Embryonic facial prominence (tissue), 1 donor: ENCODE measurements at regions not wholly inside any gene's neighbourhood (a gene's known extent, or its start where the extent isn't known, plus 50 kb on each side); places are given as distances from the start of the nearest gene placed in this dataset.
"Not testable (repeated sequence)": the region's sequence is repeated elsewhere in the genome, so short reads cannot be mapped to it uniquely, and the experiment has no call there.

ENCODE experiments used
- DNase-seq: peaks from one replicate; pipeline ENCODE4 v3.0.0-alpha.2; 2016; ENCODE audit errors: extremely low spot score

DNA sequence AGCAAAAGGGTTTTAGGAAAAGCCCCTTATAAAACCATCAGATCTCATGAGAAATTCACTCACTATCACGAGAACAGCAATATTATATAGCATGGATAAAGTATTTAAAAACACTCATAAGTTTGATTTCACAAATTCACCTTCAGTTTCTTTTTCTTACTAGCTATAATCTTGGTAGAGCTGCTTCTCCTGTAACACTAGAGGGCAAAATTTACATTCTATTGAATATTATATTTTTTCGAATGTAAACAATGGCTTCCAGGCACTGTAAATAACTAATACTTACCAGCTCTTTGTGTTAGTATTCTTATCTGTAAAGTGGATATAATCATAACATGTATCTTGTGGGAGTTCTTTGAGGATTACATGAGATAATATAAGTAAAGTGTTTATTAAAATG, 259.6 kb downstream of the CCER1 start:
- no peak for DNase-seq

DNA sequence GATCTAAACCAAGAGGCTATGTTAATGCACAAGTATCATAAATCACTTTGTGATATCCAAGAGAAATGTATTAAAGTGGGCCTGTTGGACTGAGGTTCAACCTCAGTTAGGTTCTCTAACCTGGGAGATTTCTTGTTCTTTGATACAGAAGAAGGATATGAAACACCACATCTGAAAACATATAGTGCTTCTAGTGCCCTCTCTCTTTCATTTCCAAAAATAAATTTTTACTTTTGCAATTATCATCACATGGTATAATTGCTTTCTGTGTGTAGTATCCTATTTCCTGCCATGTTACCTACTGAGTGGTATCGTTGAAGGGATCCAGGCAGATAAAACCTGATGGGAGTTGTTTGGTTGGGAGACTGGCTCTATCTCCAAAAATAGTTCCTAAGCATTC, 264.9 kb downstream of the CCER1 start:
- no peak for DNase-seq

DNA sequence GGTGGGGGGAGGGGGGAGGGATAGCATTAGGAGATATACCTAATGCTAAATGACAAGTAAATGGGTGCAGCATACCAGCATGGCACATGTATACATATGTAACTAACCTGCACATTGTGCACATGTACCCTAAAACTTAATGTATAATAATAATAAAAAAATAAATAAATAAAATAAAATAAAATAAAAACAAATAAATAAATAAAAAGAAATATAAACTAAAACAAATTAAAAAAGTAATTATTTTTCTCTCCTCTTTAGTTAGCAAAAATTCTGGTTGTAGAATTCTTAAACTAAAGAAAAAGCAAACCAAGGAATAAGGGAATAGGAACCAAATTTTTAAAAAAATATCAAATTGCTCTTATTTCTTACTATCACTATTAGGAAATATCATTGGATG, 267.3 kb downstream of the CCER1 start:
- not testable (repeated sequence) for DNase-seq

DNA sequence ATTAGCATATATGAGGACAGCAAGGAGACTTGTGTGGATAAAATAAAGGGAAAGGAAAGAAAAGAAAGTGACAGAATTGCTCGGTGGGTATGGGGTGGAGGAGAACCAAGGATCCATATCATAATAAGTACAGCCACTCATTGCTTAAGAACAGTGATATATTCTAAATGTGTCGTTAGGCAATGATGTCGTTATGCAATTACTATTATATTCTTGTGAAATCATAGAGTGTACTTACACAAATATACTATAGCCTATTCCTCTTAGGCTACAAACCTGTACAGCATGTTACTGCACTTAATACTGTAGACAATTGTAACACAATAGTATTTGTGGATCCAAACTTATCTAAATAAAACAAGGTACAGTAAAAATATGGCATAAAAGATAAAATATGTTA, 271.1 kb downstream of the CCER1 start:
- no peak for DNase-seq

DNA sequence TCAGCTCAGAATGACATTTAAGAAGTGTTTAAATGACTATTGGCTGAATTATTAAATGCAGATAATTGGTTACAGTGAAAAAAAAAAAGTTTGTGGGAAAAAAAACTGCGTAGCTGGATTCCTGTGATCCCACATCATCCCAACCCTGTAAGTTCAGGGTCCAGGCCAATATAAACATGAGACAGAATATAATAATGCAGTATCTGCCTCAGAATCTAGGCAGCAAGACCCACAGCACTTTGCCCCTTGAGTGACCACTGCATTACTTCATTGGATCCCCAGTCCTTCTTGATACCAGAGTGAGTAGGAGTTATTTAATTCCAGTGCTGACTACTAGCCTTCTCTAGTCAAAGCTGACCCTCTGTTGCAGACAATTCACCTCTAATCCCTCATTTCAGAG, 272.6 kb downstream of the CCER1 start:
- DNase-seq, result no peak

DNA sequence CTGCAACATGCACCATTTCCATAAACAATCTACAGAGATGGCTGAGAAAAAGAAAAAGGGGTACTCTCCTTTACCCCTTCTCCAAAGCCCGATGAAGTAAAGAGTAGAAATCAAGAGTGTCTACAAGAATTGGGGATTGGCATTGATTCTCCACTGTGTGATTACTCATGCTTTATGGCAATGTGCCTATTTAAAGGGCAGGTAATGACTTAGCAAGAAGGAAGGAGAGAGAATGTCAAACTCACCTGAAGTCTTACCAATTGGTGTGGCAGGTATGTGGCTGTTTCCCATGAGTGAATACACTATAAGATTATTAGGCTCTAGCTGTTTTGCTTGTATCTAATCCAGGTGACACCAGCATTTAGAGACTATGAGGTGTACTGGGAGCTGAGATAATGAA, 275.3 kb downstream of the CCER1 start:
- DNase-seq, result no peak

DNA sequence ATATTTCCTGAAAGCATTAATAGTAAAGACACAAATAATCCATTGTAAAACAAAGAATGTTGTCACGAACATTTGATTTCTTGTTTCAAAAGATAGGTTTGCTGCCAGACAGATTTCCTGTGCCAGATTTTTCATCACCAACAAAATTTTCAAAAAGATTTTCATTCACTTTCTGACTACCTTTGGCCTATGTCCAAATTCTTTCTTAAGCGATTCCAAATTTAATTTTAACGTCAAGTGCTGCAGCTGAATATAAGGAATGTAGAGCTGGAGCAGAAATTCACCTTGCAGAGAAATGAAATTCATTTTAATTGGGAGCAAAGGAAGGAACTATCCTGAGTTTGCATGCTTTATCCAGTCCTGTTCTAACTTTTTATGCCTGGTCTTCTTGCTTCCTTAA, 277.4 kb downstream of the CCER1 start:
- DNase-seq, result no peak

DNA sequence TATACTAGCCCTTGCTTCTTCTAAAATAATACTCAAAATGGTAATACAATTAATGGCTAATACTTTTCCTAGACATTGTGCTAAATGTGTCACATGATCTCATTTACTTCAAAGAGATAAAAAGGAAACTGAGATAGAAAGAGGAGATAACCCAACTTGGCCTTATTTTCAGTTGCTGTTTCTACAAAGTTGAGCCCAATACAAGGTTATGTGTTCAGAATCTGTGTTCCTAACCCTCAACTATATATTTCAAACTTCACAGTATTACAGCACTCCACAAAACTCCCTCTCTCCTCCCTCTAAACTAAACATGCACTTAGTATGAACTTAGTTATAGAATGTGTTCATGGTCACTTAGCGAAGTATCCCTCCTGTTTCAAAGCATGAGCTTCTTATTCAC, 277.9 kb downstream of the CCER1 start:
- no peak for DNase-seq

DNA sequence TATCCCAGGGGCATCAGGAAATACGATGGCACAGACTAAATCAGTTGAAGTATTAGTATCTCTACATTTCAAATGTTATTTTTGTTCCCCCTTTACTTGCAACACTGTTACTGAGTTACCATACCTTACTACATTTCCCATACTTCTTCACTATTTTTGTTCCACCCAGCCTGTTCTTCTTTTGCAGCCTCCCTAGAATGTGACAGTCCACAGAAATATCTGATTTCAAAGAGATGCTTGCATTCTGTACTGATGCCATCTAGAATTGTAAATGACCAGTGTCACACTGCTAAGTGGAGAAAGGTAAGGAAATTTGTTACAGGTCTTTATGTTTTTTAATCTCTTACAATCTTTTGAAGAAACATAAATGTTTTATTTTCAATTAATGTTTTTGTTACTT, 279.9 kb downstream of the CCER1 start:
- no peak for DNase-seq

DNA sequence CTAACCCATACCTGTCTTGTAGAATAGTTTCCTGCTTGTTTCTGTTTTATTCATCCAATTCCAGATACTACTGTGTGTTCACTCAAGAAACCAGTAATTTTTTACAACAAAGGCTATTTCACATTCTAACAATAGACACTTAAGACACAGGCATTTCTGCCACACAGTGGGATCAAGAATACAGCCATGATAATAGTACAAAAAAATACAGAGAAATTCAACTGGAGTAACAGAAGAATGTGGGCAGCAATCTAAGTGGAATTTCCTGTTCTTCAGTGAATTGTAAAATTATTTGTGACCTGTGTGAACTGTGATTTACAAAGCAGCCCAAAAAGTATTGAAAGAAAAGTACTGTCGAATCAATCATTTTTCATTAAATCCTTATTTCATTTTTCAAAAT, 282.9 kb downstream of the CCER1 start:
- DNase-seq, result no peak

DNA sequence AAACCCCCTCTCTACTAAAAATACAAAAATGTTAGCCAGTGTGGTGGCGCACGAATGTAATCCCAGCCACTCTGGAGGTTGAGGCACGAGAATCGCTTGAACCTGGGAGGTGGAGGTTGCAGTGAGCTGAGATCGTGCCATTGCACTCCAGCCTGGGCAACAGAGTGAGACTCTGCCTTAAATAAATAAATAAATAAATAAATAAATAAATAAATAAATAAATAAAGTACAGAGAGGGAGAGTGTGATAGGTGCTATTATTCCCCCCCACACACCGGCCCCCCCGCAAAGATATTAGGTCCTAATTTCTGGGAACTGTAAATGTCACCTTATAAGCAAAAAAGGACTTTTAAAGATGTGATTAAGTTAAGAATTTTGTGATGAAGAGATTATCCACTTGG, 291.0 kb downstream of the CCER1 start:
- DNase-seq, result not testable (repeated sequence)

DNA sequence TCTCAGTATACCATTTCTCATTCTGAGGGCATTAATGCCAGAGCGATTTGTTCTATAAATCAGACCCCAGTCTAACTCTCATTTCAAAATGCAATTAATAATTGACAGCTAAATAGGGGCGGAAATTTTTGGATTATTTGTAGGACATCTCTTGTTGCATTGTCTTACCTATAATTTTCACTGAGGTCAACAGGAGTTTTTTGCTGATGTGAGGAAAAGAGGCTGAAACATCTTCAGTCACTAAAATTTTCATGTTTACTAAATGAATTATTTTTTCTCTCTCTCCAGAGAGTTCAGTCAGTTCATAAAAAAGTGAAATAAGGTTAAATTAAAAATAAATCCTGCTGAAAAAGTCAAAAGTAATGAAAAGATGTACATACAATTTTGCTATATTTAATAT, 295.9 kb downstream of the CCER1 start:
- DNase-seq, result no peak

DNA sequence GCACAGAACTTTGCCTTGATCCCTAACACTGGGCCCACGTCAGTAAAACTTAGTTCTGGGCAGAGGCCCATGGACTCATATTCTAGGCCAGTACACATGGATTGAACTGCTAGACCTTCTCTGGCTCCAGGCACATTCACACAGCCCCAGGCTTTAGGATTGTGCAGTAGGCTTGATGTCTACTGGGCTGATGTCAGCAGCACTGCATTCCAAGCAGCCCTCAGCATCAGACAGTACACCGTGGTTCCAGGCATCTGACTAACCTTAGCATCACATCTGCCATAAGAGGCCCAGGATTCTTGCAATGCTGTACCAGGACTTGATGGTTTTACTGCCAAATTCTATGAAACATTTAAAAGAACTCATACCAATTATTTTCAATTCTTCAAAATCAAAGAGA, 301.9 kb downstream of the CCER1 start:
- DNase-seq, result no peak

DNA sequence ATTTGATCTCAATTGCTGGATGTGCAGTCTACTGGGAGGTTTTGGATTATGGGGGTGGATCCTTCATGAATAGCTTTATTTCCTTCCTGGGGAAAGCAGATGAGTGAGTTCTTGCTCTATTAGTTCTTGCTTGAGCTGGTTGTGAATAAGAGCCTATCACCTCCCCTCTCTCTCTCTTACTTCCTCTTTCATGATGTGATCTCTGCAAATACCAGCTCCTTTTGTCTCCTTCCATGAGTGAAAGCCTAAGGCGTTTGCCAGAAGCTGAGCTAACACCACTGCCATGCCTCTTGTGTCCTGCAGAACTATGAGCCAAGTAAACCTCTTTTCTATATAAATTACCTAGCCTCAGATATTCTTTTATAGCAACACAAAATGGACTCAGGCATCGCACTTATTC, 302.7 kb downstream of the CCER1 start:
- DNase-seq, result no peak

DNA sequence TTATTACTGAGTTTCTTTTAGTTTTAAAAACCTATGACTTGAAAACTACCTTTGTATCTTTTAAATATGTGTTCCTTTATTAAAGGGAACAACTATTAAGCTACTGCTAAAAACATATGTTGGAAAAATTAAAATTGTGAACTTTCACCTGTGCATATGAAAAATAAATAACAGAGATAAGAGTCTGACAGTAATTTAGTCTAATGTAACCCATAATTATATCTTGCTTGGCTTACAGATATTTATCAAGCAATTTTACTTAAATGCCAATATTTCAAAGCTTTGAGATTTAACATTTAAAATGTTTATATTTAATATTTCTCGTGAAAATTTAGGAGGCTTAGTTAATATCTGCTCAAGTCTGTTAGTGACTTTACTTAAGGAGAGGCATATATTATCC, 309.8 kb downstream of the CCER1 start:
- DNase-seq, result no peak

DNA sequence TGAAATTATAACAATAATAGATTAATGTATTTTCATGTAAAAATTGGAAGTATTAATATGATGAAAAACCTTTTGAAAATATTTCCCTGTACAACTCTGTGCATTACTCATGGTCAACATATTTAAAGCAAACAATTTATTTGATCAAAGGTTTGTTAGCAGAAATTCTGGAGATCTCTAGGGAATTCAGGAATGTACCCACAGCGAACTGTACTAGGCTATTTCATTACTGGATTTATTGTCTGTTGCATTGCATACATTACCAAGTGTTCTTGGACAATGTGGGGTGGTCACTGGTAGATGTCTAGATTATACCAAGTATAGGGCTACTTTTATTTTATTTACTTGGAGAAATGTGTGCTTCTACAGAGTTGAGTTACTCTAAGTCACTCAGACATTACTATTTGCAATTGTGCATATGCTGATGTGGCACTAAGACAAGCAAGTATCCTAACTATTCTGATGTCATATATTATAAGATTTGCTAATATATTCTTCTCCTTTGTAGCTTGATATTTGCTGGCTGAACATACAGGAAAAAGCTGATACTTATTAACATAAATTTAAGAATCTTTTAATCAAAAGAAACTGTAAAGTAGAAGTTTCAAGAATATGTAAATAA, 323.3 kb downstream of the CCER1 start:
- DNase-seq, result no peak

DNA sequence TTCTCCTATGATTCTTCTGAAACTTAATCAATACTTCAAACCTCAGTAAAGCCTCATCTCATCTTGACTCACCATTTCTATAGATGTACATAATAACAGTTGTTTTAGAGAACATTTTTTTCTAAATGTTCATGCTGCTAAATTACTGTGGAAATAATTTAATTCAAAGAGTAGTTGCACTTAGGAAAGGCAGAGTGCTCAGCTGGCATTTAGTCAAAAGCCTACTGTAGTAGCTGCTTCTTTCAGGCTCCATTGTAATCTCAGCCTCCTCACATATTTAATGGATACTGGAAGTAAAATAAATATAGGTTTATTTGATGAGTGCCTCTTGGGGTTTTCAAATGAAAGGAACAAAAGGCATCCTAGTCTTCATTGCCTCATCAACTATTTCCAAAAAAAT, 325.0 kb downstream of the CCER1 start:
- DNase-seq, result no peak

DNA sequence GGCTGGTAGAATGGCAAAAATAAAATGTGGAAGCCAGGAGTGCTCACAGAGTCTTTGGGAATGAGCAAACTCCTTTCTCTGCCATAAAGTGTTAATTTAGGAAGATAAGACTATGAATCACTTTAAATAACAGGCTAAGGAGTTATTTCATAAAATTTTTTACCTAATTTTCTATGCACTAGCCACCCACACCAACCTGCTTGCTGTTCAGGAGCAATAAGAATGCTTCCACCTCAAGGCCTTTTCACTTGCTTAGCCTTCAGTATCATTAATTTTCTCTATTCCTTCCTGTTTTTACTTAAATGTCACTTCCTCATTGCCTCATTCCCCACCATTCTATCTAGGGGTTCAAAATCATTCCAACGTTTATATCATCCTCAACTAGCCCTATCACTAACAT, 326.8 kb downstream of the CCER1 start:
- DNase-seq, result no peak

DNA sequence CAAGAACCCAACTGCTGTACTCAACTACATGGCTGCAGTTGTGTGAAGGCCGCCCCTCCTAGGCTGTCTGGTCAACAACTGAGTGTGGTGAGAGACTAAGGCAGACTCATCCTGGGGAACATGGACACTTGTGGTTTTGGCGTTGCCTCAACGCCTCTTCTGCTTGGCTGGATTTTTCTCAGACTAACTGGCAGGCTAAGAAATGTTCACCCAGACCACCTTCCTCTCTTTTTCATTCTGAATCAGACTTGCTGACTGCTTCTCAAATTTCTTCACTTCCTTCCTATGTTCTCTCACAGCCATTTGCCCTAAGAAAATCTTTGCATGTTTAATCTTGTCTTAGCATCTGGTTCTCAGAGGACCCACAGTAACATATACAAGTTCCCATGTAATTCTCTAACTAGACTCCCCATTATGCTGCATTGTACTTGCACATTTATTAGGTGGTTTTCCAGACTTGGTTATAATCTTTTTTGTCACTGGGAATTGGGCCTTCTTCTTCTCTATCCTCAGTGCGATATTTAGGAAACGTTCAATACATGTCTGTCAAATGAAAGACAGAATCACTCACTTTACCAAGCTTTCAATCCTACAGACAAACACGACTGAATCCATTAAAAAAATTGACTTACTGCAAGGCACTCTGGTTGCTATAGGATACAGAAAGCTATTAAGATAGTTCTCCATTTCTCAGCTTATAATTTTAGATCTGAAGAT, 327.6 kb downstream of the CCER1 start:
- DNase-seq, result no peak

DNA sequence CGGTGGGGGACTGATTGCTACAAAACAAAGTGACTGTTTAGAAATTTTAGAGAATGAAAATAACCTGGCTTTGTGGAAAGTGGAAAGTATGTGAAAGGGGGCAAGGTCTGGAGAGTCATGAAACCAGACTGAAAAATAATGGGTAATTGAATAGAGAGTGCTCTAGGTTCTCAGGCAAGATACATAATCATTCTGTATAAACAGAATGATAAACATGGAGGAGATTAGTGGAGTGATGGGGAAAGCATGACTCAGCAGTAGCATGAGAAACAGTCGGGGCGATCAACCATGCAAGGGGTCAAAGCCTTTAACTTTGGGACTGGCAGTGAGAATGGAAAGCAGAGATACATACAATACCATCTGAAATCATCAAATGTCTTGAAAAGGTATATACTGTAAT, 332.5 kb downstream of the CCER1 start:
- no peak for DNase-seq

DNA sequence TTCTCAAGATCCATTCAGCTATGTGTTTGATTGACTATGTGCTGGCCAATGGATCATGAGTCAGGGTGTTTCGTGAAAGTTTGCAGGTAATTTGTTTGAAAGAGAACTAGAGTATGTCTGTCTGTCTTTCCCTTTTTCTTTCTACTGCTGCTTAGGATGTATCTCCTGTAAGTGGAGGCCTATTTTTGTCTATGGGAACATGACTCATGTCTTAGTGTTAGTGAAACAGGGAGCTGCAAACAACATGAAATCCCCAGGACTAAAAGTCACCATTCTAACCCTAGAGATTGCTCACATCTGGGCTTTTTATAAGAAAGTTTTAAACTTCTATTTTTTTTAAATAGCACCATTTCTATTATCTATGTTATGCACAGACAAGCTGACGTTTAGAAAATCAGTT, 333.0 kb downstream of the CCER1 start:
- DNase-seq, result no peak

DNA sequence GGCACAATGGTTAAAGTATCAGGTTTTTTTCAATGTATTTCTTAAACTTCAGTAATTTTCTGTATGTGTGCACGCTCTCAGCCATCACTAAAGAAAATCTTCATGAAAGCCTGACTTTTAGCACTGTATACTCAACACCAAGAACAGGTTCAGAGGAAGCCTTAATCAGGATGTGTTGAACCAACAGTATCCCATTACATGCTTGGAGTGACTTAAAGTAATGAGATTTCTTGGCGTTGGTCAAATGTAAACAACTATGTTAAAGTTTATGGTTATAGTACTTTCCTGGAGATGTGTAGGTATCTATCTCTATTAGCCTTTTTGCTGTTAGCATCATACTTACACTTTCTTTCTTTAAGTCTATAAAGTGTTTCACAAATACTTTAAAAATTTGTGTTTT, 335.0 kb downstream of the CCER1 start:
- no peak for DNase-seq

DNA sequence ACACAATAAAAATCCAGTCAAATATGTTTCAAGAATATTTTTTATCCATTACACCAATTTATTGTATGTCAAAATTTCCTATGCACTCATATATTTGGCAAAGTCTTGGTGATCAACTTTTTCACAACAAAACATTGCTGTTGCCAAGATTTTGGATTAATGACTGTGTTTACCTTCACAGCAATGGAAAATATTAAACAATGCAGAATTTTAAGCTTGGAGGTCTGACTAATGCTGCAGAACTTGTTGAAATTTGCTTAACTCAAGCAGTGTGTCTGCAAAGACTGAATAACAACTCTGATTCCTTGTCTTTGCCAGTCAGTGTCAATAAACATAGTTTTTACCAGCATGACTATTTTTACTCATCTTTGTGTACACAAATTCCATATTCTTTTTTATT, 336.4 kb downstream of the CCER1 start:
- no peak for DNase-seq

DNA sequence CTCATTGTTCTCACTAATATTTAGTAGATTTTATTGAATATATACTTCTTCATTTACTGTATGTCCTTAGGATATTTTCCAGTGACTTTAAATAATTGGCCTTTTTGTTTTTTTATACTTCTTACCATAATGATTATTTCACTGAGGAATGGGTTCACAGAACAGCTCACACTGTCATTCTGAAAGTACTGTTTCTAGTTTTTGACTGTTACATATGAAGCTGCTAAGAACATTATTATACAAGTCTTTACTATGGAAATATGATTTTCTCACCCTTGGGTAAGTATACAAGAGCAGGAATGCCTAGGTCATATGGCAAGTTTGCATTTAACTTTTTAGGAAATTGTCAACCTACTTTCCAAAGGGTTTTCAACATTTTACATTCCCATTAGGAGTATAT, 343.1 kb downstream of the CCER1 start:
- no peak for DNase-seq
